ENCODE measurements at regions not wholly inside any gene's neighbourhood (a gene's known extent, or its start where the extent isn't known, plus 50 kb on each side); places are given as distances from the start of the nearest gene placed in this dataset.

DNA sequence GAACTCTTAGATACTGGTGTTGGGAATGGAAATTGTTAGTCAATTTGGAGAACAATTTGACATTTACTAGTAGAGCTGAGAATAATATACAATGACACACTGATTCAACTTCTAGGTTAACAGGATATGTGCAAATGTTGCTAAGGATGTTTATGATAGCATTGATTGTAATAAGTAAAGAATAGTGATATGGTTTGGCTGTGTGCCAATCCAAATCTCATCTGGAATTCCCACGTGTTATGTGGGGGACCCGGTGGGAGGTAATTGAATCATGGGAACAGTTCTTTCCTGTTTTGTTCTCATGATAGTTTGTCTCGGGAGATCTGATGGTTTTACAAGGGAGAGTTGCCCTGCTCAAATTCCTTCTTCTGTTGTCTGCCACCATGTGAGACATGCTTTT lies 302.4 kb upstream of the TMPRSS15 start:
- Histone ChIP-seq H3K9me3 (replicated peaks in 1 of 2; ENCODE audit: control insufficient read depth in 2 of 2, insufficient read depth in 1 of 2, low read depth in 1 of 2, low read length in 2 of 2) (no peaks in the 10 kb centered on the region), H3K36me3 (replicated peaks in 1 of 2; ENCODE audit: control insufficient read depth in 2 of 2, insufficient read depth in 2 of 2, low read length in 2 of 2) (no peaks in the 10 kb centered on the region), H3K14ac (ENCODE audit: low read length) (no peak overlapping the region), H2BK15ac (ENCODE audit: low read length) (no peak overlapping the region), H3K4me3 (ENCODE audit: low read length in 2 of 2) (no peak overlapping the region), H2AK5ac (ENCODE audit: low read depth, low read length) (no peak overlapping the region), H3K27ac (replicated peaks; ENCODE audit: low read length) (no peak overlapping the region), H3K9ac (ENCODE audit: low read depth, low read length, poor library complexity) (no peak overlapping the region), H3K18ac (ENCODE audit: low read length) (no peak overlapping the region), H3K27me3 (ENCODE audit: control insufficient read depth in 3 of 3, insufficient read depth in 3 of 3, low read depth in 1 of 3, low read length in 3 of 3) (no peaks in the 10 kb centered on the region), H3K79me1 (ENCODE audit: low read depth, low read length) (no peaks in the 10 kb centered on the region), H2BK12ac (ENCODE audit: low read length) (no peak overlapping the region), H2AFZ (ENCODE audit: low read length) (no peak overlapping the region), H3K23ac (ENCODE audit: low read depth, low read length, poor library complexity) (no peak overlapping the region), H3K4ac (ENCODE audit: low read length) (no peak overlapping the region), H3K4me1 (ENCODE audit: control insufficient read depth in 2 of 2, insufficient read depth in 1 of 2, low read depth in 1 of 2, low read length in 2 of 2) (no peaks in the 10 kb centered on the region), H4K8ac (ENCODE audit: low read depth, low read length) (no peak overlapping the region), H2BK5ac (ENCODE audit: low read length) (no peak overlapping the region), H2BK120ac (ENCODE audit: low read depth, low read length) (no peak overlapping the region), H3K4me2 (ENCODE audit: insufficient read depth, low read length, poor library complexity, severe bottlenecking) (no peak overlapping the region), H4K91ac (ENCODE audit: low read depth, low read length, poor library complexity) (no peak overlapping the region)
- DNase-seq (ENCODE audit: low spot score) = no peak
- WGBS, 2 donors (ENCODE audit: extremely low coverage in 2 of 2, insufficient read length in 2 of 2, insufficient replicate concordance in 1 of 2) = no CpG with 5 or more reads among the region's 3 CpGs

DNA sequence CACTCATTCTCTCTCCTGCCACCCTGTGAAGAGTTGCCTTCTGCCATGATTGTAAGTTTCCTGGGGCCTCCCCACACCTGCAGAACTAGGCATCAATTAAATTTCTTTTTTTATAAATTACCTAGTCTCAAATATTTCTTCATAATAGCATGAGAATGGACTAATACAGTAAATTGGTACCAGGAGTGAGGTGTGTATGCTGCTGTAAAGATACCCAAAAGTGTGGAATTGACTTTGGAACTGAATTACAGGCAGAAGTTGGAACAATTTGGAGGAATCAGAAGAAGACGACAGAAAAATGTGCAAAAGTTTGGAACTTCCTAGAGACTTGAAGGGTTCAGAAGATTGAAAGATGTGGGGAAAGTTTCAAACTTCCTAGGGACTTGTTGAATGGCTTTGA lies 308.1 kb upstream of the TMPRSS15 start:
- no peak overlapping the region for H2AK5ac ChIP-seq (ENCODE audit: low read depth, low read length)
- no peak overlapping the region for H2BK5ac ChIP-seq (ENCODE audit: low read length)
- H3K9me3 ChIP-seq (replicated peaks in 1 of 2; ENCODE audit: control insufficient read depth in 2 of 2, insufficient read depth in 1 of 2, low read depth in 1 of 2, low read length in 2 of 2) = no peaks in the 10 kb centered on the region
- H2BK12ac ChIP-seq (ENCODE audit: low read length) = no peak overlapping the region
- H3K79me1 ChIP-seq (ENCODE audit: low read depth, low read length) = no peaks in the 10 kb centered on the region
- no peaks in the 10 kb centered on the region for H3K4me1 ChIP-seq (ENCODE audit: control insufficient read depth in 2 of 2, insufficient read depth in 1 of 2, low read depth in 1 of 2, low read length in 2 of 2)
- no peak overlapping the region for H3K9ac ChIP-seq (ENCODE audit: low read depth, low read length, poor library complexity)
- DNase-seq (ENCODE audit: low spot score) = no peak
- H4K91ac ChIP-seq (ENCODE audit: low read depth, low read length, poor library complexity) = no peak overlapping the region
- H3K4ac ChIP-seq (ENCODE audit: low read length) = no peak overlapping the region
- H4K8ac ChIP-seq (ENCODE audit: low read depth, low read length) = no peak overlapping the region
- H3K27ac ChIP-seq (replicated peaks; ENCODE audit: low read length) = no peak overlapping the region
- H3K4me2 ChIP-seq (ENCODE audit: insufficient read depth, low read length, poor library complexity, severe bottlenecking) = no peak overlapping the region
- H3K23ac ChIP-seq (ENCODE audit: low read depth, low read length, poor library complexity) = no peak overlapping the region
- no peak overlapping the region for H3K4me3 ChIP-seq (ENCODE audit: low read length in 2 of 2)
- H3K14ac ChIP-seq (ENCODE audit: low read length) = no peak overlapping the region
- H2BK120ac ChIP-seq (ENCODE audit: low read depth, low read length) = no peak overlapping the region
- WGBS, 2 donors (ENCODE audit: extremely low coverage in 2 of 2, insufficient read length in 2 of 2, insufficient replicate concordance in 1 of 2) = no CpG with 5 or more reads among the region's 1 CpG
- no peaks in the 10 kb centered on the region for H3K27me3 ChIP-seq (ENCODE audit: control insufficient read depth in 3 of 3, insufficient read depth in 3 of 3, low read depth in 1 of 3, low read length in 3 of 3)
- H3K36me3 ChIP-seq (replicated peaks in 1 of 2; ENCODE audit: control insufficient read depth in 2 of 2, insufficient read depth in 2 of 2, low read length in 2 of 2) = no peaks in the 10 kb centered on the region
- H2BK15ac ChIP-seq (ENCODE audit: low read length) = no peak overlapping the region
- H3K18ac ChIP-seq (ENCODE audit: low read length) = no peak overlapping the region
- H2AFZ ChIP-seq (ENCODE audit: low read length) = no peak overlapping the region

DNA sequence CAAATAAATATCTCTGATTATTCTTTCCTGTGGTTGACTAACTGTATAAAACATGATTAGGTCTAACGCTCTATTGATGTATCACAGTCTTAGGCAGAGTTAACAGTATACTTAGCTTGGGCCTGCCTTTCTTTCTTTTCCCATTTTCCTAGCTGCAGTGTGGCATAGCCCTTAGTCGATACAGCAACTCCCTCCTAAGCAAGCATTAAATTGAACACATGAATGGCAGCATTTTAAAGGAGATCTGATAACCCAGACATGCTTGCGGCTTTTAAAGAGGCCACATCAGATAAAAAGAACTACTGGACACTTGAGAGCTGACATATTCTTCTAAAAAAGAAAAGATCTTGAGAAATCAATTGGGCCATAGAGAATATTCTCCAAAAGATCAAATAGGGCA lies 312.0 kb upstream of the TMPRSS15 start:
- Histone ChIP-seq H3K9ac (ENCODE audit: low read depth, low read length, poor library complexity) (no peak overlapping the region), H2AFZ (ENCODE audit: low read length) (no peak overlapping the region), H2BK120ac (ENCODE audit: low read depth, low read length) (no peak overlapping the region), H3K14ac (ENCODE audit: low read length) (no peak overlapping the region), H3K4me3 (ENCODE audit: low read length in 2 of 2) (no peak overlapping the region), H3K18ac (ENCODE audit: low read length) (no peak overlapping the region), H3K23ac (ENCODE audit: low read depth, low read length, poor library complexity) (no peak overlapping the region), H2AK5ac (ENCODE audit: low read depth, low read length) (no peak overlapping the region), H3K4ac (ENCODE audit: low read length) (no peak overlapping the region), H3K27ac (replicated peaks; ENCODE audit: low read length) (no peak overlapping the region), H3K79me1 (ENCODE audit: low read depth, low read length) (no peaks in the 10 kb centered on the region), H3K9me3 (replicated peaks in 1 of 2; ENCODE audit: control insufficient read depth in 2 of 2, insufficient read depth in 1 of 2, low read depth in 1 of 2, low read length in 2 of 2) (no peaks in the 10 kb centered on the region), H3K36me3 (replicated peaks in 1 of 2; ENCODE audit: control insufficient read depth in 2 of 2, insufficient read depth in 2 of 2, low read length in 2 of 2) (no peaks in the 10 kb centered on the region), H2BK5ac (ENCODE audit: low read length) (no peak overlapping the region), H3K4me2 (ENCODE audit: insufficient read depth, low read length, poor library complexity, severe bottlenecking) (no peak overlapping the region), H3K27me3 (ENCODE audit: control insufficient read depth in 3 of 3, insufficient read depth in 3 of 3, low read depth in 1 of 3, low read length in 3 of 3) (no peaks in the 10 kb centered on the region), H4K8ac (ENCODE audit: low read depth, low read length) (no peak overlapping the region), H2BK15ac (ENCODE audit: low read length) (no peak overlapping the region), H3K4me1 (ENCODE audit: control insufficient read depth in 2 of 2, insufficient read depth in 1 of 2, low read depth in 1 of 2, low read length in 2 of 2) (no peaks in the 10 kb centered on the region), H2BK12ac (ENCODE audit: low read length) (no peak overlapping the region), H4K91ac (ENCODE audit: low read depth, low read length, poor library complexity) (no peak overlapping the region)
- no peak for DNase-seq (ENCODE audit: low spot score)
- no CpG with 5 or more reads among the region's 3 CpGs for WGBS, 2 donors (ENCODE audit: extremely low coverage in 2 of 2, insufficient read length in 2 of 2, insufficient replicate concordance in 1 of 2)

DNA sequence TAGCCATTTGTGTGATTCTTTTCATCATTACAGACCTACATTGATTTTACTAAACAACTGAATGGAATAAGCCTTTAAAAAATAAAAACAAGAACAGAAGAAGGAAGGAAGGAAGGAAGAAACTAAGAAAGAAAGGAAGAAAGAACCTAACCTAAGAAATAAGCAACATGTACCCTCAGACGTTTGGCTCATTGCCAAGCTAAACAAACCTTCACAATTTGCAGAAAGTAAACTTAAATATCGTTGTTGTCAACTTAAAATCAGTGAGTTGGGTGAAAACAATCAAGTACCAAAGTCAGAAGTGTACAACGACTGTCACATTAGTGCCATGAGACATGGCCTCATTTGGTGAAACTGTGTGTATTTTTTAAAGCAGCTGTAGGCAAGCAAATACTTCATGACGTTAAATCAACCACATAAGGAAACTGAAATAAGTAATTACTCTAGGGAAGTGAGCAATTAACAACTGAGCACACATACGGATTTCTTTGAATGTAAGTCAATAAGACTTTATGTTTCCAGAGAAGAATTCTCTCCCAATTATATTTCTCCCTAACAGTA lies 313.1 kb upstream of the TMPRSS15 start:
- Histone ChIP-seq H3K4me3 (ENCODE audit: low read length in 2 of 2) (no peak overlapping the region), H2AK5ac (ENCODE audit: low read depth, low read length) (no peak overlapping the region), H3K23ac (ENCODE audit: low read depth, low read length, poor library complexity) (no peak overlapping the region), H3K27ac (replicated peaks; ENCODE audit: low read length) (no peak overlapping the region), H3K18ac (ENCODE audit: low read length) (no peak overlapping the region), H3K4me2 (ENCODE audit: insufficient read depth, low read length, poor library complexity, severe bottlenecking) (no peak overlapping the region), H2BK15ac (ENCODE audit: low read length) (no peak overlapping the region), H2BK5ac (ENCODE audit: low read length) (no peak overlapping the region), H3K14ac (ENCODE audit: low read length) (no peak overlapping the region), H3K4ac (ENCODE audit: low read length) (no peak overlapping the region), H3K9me3 (replicated peaks in 1 of 2; ENCODE audit: control insufficient read depth in 2 of 2, insufficient read depth in 1 of 2, low read depth in 1 of 2, low read length in 2 of 2) (no peaks in the 10 kb centered on the region), H3K9ac (ENCODE audit: low read depth, low read length, poor library complexity) (no peak overlapping the region), H2BK120ac (ENCODE audit: low read depth, low read length) (no peak overlapping the region), H3K36me3 (replicated peaks in 1 of 2; ENCODE audit: control insufficient read depth in 2 of 2, insufficient read depth in 2 of 2, low read length in 2 of 2) (no peaks in the 10 kb centered on the region), H4K91ac (ENCODE audit: low read depth, low read length, poor library complexity) (no peak overlapping the region), H2BK12ac (ENCODE audit: low read length) (no peak overlapping the region), H3K4me1 (ENCODE audit: control insufficient read depth in 2 of 2, insufficient read depth in 1 of 2, low read depth in 1 of 2, low read length in 2 of 2) (no peaks in the 10 kb centered on the region), H4K8ac (ENCODE audit: low read depth, low read length) (no peak overlapping the region), H3K79me1 (ENCODE audit: low read depth, low read length) (no peaks in the 10 kb centered on the region), H3K27me3 (ENCODE audit: control insufficient read depth in 3 of 3, insufficient read depth in 3 of 3, low read depth in 1 of 3, low read length in 3 of 3) (no peaks in the 10 kb centered on the region), H2AFZ (ENCODE audit: low read length) (no peak overlapping the region)
- DNase-seq (ENCODE audit: low spot score) = no peak
- WGBS, 2 donors (ENCODE audit: extremely low coverage in 2 of 2, insufficient read length in 2 of 2, insufficient replicate concordance in 1 of 2) = no CpG with 5 or more reads among the region's 5 CpGs

Measured in neuronal stem cell (in vitro differentiated cells).